ENCODE measurements at regions not wholly inside any gene's neighbourhood (a gene's known extent, or its start where the extent isn't known, plus 50 kb on each side); places are given as distances from the start of the nearest gene placed in this dataset.

- DNase-seq = no peak
- no peak overlapping the region for H3K27ac ChIP-seq
- H3K4me1 ChIP-seq = no peaks in the 10 kb centered on the region
- H3K27me3 ChIP-seq = peaks cover 0 to 70% (median 7%) of the 10 kb centered on the region in 3 donors
- 57 to 74% (median 72%) methylated on average over 4 to 10 of the region's 10 CpGs for WGBS, 5 donors
- H3K36me3 ChIP-seq = no peaks in the 10 kb centered on the region
- TF ChIP-seq EP300 (IDR thresholded peaks at IDR 0.05) (no peak), POLR2AphosphoS5 (IDR thresholded peaks at IDR 0.05) (no peak), CTCF (IDR thresholded peaks at IDR 0.05) (no peak), POLR2A (IDR thresholded peaks at IDR 0.05) (no peak)
- intact Hi-C loops (cut with DNase I; ENCODE audit: low total_unique reads) = no loop called here
- no peaks in the 10 kb centered on the region for H3K9me3 ChIP-seq
- no peak overlapping the region for H3K4me3 ChIP-seq
Observed at GRCh38 chr22:49148895-49149418, 678.7 kb downstream of the BRD1 start.

GRCh38 chr22:49147617-49148175, 680.0 kb downstream of the BRD1 start:
- peaks cover 0 to 64% (median 7%) of the 10 kb centered on the region in 3 donors for H3K27me3 ChIP-seq
- no peaks in the 10 kb centered on the region for H3K4me1 ChIP-seq
- H3K27ac ChIP-seq = no peak overlapping the region
- no peak for DNase-seq
- no peaks in the 10 kb centered on the region for H3K36me3 ChIP-seq
- no peaks in the 10 kb centered on the region for H3K9me3 ChIP-seq
- no peak for TF ChIP-seq POLR2AphosphoS5 (IDR thresholded peaks at IDR 0.05)
- no peak for TF ChIP-seq POLR2A (IDR thresholded peaks at IDR 0.05)
- TF ChIP-seq CTCF (IDR thresholded peaks at IDR 0.05) = no peak
- no peak for TF ChIP-seq EP300 (IDR thresholded peaks at IDR 0.05)
- intact Hi-C loops (cut with DNase I; ENCODE audit: low total_unique reads) = no loop called here
- 69 to 82% (median 76%) methylated on average over 15 of the region's 15 CpGs for WGBS, 5 donors
- H3K4me3 ChIP-seq = no peak overlapping the region

- no peaks in the 10 kb centered on the region for H3K4me1 ChIP-seq
- DNase-seq = no peak
- intact Hi-C loops (cut with DNase I; ENCODE audit: low total_unique reads) = no loop called here
- H3K4me3 ChIP-seq = no peak overlapping the region
- TF ChIP-seq POLR2A (IDR thresholded peaks at IDR 0.05) = no peak
- TF ChIP-seq CTCF (IDR thresholded peaks at IDR 0.05) = no peak
- TF ChIP-seq EP300 (IDR thresholded peaks at IDR 0.05) = no peak
- no peak for TF ChIP-seq POLR2AphosphoS5 (IDR thresholded peaks at IDR 0.05)
- H3K27me3 ChIP-seq = peaks cover 0 to 59% (median 4%) of the 10 kb centered on the region in 3 donors
- H3K27ac ChIP-seq = no peak overlapping the region
- H3K36me3 ChIP-seq = no peaks in the 10 kb centered on the region
- no peaks in the 10 kb centered on the region for H3K9me3 ChIP-seq
- 34 to 56% (median 52%) methylated on average over 9 to 11 of the region's 11 CpGs for WGBS, 5 donors
Observed at GRCh38 chr22:49147171-49147570, 680.5 kb downstream of the BRD1 start.

GRCh38 chr22:49146511-49146910, 681.2 kb downstream of the BRD1 start:
- Histone ChIP-seq H3K4me1 (no peaks in the 10 kb centered on the region), H3K27me3 (peaks cover 0 to 56% (median 4%) of the 10 kb centered on the region in 3 donors), H3K9me3 (no peaks in the 10 kb centered on the region), H3K27ac (no peak overlapping the region), H3K4me3 (no peak overlapping the region), H3K36me3 (no peaks in the 10 kb centered on the region)
- intact Hi-C loops (cut with DNase I; ENCODE audit: low total_unique reads) = no loop called here
- DNase-seq = no peak
- TF ChIP-seq POLR2A (IDR thresholded peaks at IDR 0.05) = no peak
- TF ChIP-seq EP300 (IDR thresholded peaks at IDR 0.05) = no peak
- no peak for TF ChIP-seq POLR2AphosphoS5 (IDR thresholded peaks at IDR 0.05)
- no peak for TF ChIP-seq CTCF (IDR thresholded peaks at IDR 0.05)
- WGBS, 5 donors = 61 to 78% (median 75%) methylated on average over 3 to 6 of the region's 6 CpGs
